Heart right ventricle (tissue), 16 donors: ENCODE measurements at regions not wholly inside any gene's neighbourhood (a gene's known extent, or its start where the extent isn't known, plus 50 kb on each side); places are given as distances from the start of the nearest gene placed in this dataset.

Experiments
- ATAC-seq, 8 donors: fragments of 200-7000 bp; cut with Tn5 transposase; one replicate each; pipeline ENCODE4 v1.9.1; 2020; ENCODE audit warnings: mild to moderate bottlenecking in 8 of 8, moderate library complexity in 8 of 8, moderate number of reproducible peaks in 1 of 8
- DNase-seq, 2 donors: peaks; one replicate each; pipeline ENCODE4 v3.0.0-alpha.2; 2020
- H3K27ac ChIP-seq, 10 donors: fragments of 200-600 bp; sonication (generic) in 2 of 10; one replicate each; pipeline versions ENCODE4 v1.5.0 to v1.8.0; 2020 to 2022; ENCODE audit warnings: mild to moderate bottlenecking in 3 of 10
- H3K27me3 ChIP-seq, 7 donors: fragments of 200-600 bp; one replicate each; pipeline ENCODE4 v1.8.0; 2021 to 2022; ENCODE audit warnings: mild to moderate bottlenecking in 2 of 7
- H3K36me3 ChIP-seq, 9 donors: fragments of 200-600 bp; sonication (generic) in 1 of 9; one replicate each; pipeline versions ENCODE4 v1.5.0 to v1.8.0; 2020 to 2022; ENCODE audit warnings: mild to moderate bottlenecking in 2 of 9
- H3K4me1 ChIP-seq, 9 donors: fragments of 200-600 bp; sonication (generic) in 1 of 9; one replicate each; pipeline versions ENCODE4 v1.5.0 to v1.8.0; 2020 to 2022; ENCODE audit warnings: mild to moderate bottlenecking in 4 of 9
- H3K4me3 ChIP-seq, 10 donors: fragments of 200-600 bp; sonication (generic) in 2 of 10; one replicate each; pipeline versions ENCODE4 v1.5.0 to v1.8.0; 2020 to 2022; ENCODE audit warnings: mild to moderate bottlenecking in 7 of 10, moderate library complexity in 2 of 10
- H3K9me3 ChIP-seq, 11 donors: fragments of 200-600 bp in 10 of 11; sonication (generic) in 2 of 11; one replicate each; pipeline versions ENCODE4 v1.5.0 to v1.8.0; 2013 to 2022; ENCODE audit warnings: mild to moderate bottlenecking in 2 of 11, control low read depth in 1 of 11, moderate library complexity in 1 of 11
- WGBS, 2 donors: extraction: QIAGEN DNeasy Blood & Tissue Kit; methylation state at CpG; one replicate each; pipeline ENCODE4 v1.1.7; 2013; ENCODE audit warnings: inconsistent platforms in 1 of 2; 5-methylcytosine and 5-hydroxymethylcytosine counted together
- intact Hi-C, 10 donors: fragments of 100-400 bp; cut with DNase I; formaldehyde crosslinking; loops; one replicate each; pipeline versions ENCODE4 v1.11.1 to v1.14.2; 2022
- TF ChIP-seq, protein P1 (sequence below), 9 donors: fragments of 200-600 bp; sonication (generic) in 2 of 9; IDR thresholded peaks; one replicate each; pipeline versions ENCODE4 v1.5.0 to v1.8.0; 2021 to 2022; ENCODE audit warnings: antibody characterized with exemption in 9 of 9, mild to moderate bottlenecking in 5 of 9, moderate library complexity in 1 of 9
- donor health status: Arrhythmogenic right ventricular cardiomyopathy.
- donor health status: ischemic (EF 13 %, LVEDD 7.1; RV severe dilation, severe dysfunction).
- donor health status: healthy with polysubstance abuse.
- donor health status: DM: no; HTN: yes; CAD: no.
- donor health status: DM: no; HTN: no; CAD: no.
- donor health status: ischemic (EF 25% LVEDD 6.9; RV normal size, moderate dysfunction).
- donor health status: ischemic (EF 25% LVEDD 5.7; RV mildly dilated, moderate dysfunction).
- donor health status: healthy.
- donor health status: DM: yes; HTN: yes; CAD: no.
- donor health status: Ischemic cardiomyopathy.
- donor health status: ischemic (EF 35%, LVEDD 5.7; RV mildly dilated, moderate dysfunction).
- donor health status: nonischemic (EF 11% LVEDD 7.7; RV severe dilation, severe dysfunction).
- donor health status: DM: yes; HTN: yes; CAD: no.
- donor health status: PGD.
- donor health status: ischemic (EF 29% LVEDD 5.4; RV normal size, mild dysfunction).
- donor health status: nonischemic (EF 23%, LVEDD 6.1; RV moderate dilation, normal function).

- H3K27me3 ChIP-seq = peaks cover 8 to 89% (median 79%) of the 10 kb centered on the region in 7 donors
- ATAC-seq (no peak), DNase-seq (no peak)
- TF ChIP-seq, protein P1, sequence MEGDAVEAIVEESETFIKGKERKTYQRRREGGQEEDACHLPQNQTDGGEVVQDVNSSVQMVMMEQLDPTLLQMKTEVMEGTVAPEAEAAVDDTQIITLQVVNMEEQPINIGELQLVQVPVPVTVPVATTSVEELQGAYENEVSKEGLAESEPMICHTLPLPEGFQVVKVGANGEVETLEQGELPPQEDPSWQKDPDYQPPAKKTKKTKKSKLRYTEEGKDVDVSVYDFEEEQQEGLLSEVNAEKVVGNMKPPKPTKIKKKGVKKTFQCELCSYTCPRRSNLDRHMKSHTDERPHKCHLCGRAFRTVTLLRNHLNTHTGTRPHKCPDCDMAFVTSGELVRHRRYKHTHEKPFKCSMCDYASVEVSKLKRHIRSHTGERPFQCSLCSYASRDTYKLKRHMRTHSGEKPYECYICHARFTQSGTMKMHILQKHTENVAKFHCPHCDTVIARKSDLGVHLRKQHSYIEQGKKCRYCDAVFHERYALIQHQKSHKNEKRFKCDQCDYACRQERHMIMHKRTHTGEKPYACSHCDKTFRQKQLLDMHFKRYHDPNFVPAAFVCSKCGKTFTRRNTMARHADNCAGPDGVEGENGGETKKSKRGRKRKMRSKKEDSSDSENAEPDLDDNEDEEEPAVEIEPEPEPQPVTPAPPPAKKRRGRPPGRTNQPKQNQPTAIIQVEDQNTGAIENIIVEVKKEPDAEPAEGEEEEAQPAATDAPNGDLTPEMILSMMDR (IDR thresholded peaks at IDR 0.05) = no peak
- H3K27ac ChIP-seq = no peak overlapping the region
- H3K9me3 ChIP-seq = no peaks in the 10 kb centered on the region
- intact Hi-C loops = no loop called here
- H3K4me1 ChIP-seq = peaks cover 0 to 3% (median 0%) of the 10 kb centered on the region in 9 donors
- 47 to 51% methylated on average over 12 of the region's 12 CpGs for WGBS, 2 donors
- no peaks in the 10 kb centered on the region for H3K36me3 ChIP-seq
- H3K4me3 ChIP-seq = no peak overlapping the region
Measured at GRCh38 chr4:3658530-3658913, 107.7 kb upstream of the ADRA2C start.

- Histone ChIP-seq H3K9me3 (no peaks in the 10 kb centered on the region), H3K36me3 (no peaks in the 10 kb centered on the region), H3K27me3 (peaks cover 8 to 91% (median 84%) of the 10 kb centered on the region in 7 donors), H3K27ac (no peak overlapping the region), H3K4me1 (peaks cover 0 to 3% (median 0%) of the 10 kb centered on the region in 9 donors), H3K4me3 (no peak overlapping the region)
- DNase-seq (peak in 1 of 2 donors; percentile 29), ATAC-seq (peak in 7 of 8 donors; percentile 9 to 68 (median 60))
- WGBS, 2 donors = 49% methylated on average over 20 of the region's 20 CpGs
- intact Hi-C loops = no loop called here
- TF ChIP-seq, protein P1 (IDR thresholded peaks at IDR 0.05) = no peak
Measured at GRCh38 chr4:3657902-3658529, 108.2 kb upstream of the ADRA2C start.

- Histone ChIP-seq H3K36me3 (no peaks in the 10 kb centered on the region), H3K9me3 (no peaks in the 10 kb centered on the region), H3K4me3 (no peak overlapping the region), H3K4me1 (peaks cover 0 to 3% (median 0%) of the 10 kb centered on the region in 9 donors), H3K27ac (no peak overlapping the region), H3K27me3 (peaks cover 8 to 94% (median 88%) of the 10 kb centered on the region in 7 donors)
- TF ChIP-seq, protein P1 (IDR thresholded peaks at IDR 0.05) = no peak
- no peak for DNase-seq
- ATAC-seq = no peak
- WGBS, 2 donors = 75 to 79% methylated on average over 24 of the region's 24 CpGs
- intact Hi-C loops = no loop called here
Measured at GRCh38 chr4:3656416-3657356, 109.5 kb upstream of the ADRA2C start.

GRCh38 chr4:3655963-3656362 lies 110.2 kb upstream of the ADRA2C start:
- no peak overlapping the region for H3K4me3 ChIP-seq
- no peak for ATAC-seq
- intact Hi-C loops = no loop called here
- TF ChIP-seq, protein P1 (IDR thresholded peaks at IDR 0.05) = no peak
- DNase-seq = no peak
- H3K27ac ChIP-seq = no peak overlapping the region
- H3K27me3 ChIP-seq = peaks cover 5 to 94% (median 88%) of the 10 kb centered on the region in 7 donors
- 40 to 44% methylated on average over 8 of the region's 8 CpGs for WGBS, 2 donors
- no peaks in the 10 kb centered on the region for H3K36me3 ChIP-seq
- peaks cover 0 to 3% (median 0%) of the 10 kb centered on the region in 9 donors for H3K4me1 ChIP-seq
- no peaks in the 10 kb centered on the region for H3K9me3 ChIP-seq
